T follicular helper cell (primary cell): ENCODE measurements at regions not wholly inside any gene's neighbourhood (a gene's known extent, or its start where the extent isn't known, plus 50 kb on each side); places are given as distances from the start of the nearest gene placed in this dataset.
A peak's percentile ranks its signal among the peaks of the same experiment; 100 is the strongest.

Source experiments
- DNase-seq: peaks from one replicate; pipeline ENCODE4 v3.0.0-alpha.2; 2020; ENCODE audit warnings: low read depth

DNA sequence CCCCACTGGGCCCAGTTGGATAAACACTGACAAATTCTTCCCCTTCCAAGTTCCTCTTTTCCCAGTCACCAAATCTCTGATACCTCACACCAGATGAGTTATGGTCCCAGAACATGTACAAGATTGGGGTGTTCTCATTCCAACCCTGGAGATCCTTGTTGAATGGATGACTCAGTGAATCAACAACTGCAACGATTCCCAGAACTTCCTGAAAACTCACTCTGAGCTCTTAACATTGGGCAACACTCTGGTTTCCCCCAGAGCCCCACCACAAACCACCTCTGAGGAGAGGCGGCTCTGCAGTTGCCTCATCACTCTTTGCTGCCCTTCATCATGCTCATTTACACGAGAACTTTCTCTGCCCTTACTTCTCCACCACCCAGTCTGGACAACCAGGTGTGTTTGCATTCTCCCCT lies 115.2 kb downstream of the MRPL14 start:
- no peak for DNase-seq

DNA sequence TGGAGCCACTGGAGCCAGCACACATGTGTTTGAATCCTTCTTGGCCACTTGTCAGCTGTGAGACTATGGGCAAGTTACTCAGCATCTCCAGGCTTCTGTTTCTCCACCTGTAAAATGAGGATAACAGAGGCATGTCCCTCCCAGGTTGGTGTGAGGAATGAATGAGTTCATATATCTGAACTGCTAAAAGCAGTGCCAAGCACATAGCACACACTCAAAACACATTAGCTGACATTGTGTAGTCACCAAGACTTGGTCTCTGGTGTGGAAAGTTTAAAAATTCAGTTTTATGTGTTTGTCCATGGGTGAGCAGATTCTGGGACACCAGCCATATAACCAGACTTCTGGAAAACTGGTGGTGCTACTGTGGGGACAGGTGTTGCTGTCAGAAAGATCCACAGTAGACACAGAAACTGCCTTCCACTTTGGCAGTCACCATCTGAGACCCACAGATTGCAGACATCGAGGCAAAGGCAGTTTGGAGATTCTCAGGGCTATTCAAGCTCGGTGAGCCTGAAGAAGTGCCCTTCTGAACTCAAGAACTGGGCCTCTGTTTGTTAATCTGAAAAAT lies 115.8 kb downstream of the MRPL14 start:
- DNase-seq, result no peak

DNA sequence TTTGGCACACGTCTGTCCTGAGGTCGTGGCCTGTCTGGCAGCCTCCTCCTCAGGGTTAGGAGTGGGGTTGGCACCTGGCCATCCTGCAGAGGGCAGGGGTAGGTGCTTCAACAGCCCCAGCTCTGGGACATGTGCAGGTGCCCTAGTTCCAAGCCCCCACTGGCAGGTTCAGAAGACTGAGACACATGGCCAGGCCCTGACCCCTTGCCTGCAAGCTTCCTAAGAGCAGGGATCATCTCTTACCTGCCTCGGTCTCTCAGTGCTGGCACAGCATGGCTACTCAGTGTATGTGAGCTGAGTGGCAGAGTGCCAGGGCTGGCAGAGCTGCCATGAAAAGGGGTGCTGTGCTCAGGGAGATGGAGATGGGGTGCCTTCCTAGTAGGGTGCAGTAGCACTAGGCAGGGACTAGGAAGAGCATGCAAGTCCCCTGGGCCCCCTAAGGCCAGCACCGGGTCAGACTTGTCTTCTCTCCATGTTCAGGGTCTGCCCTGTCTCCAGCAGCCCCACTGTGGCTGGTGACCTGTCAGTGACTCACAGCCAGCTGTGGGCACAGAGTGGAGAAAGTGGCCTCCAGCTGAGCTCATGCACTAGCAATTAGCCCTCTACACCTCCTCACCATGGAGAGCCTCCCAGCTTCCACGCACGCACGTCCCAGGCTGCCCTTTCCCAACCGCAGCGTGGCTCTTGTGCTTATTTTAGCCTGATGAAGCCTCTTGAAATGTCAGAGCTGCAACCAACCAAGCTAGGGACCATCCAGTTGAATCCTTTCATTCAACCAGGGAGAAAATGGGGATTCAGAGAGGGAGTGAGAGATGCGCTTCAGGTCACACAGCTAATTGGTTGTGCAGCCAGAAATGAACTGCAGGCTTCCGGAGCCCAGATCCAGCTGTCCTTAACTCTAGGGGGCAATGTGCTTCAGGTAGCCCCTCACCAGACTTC lies 116.6 kb downstream of the MRPL14 start:
- DNase-seq, result no peak

DNA sequence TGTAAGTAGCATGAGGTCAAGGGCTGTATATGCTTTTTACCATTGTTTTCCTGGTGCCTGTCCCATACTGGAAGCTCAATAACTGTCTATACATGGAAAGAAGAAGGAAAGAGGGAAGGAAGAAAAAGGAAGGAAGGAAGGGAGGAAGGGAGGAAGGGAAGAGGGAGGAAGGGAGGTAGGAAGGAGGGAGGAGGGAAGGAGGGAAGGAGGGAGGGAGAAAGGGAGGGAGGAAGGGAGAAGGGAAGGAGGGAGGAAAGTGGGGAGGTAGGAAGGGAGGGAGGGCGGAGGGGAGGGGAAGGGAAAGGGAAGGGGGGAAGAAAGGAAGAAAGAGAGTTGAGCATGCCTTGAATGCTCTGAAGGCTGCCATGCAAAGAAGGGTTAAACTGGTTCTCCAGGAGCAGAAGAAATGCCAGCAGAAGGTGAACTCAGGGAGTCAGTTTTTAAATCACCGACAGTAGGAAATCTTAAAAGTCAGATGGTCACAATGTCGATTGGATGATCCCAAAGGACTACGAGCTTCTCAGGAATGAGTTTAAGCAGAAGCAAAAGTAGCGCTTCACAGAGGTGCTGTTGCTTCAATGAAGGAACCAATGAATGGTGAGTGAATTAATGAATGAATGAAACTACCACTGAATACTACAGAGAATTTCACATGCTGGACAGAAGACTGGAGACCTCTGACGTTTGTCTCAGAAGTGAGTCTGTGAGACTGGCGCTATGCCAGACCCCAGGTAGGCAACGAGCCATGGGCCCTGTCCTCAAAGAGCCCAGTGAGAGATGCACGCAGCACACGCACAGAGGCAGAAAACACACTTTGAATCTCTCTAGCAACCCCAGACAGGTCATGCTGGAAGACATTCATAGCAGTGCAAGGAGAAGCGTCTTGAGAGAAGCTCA lies 117.6 kb downstream of the MRPL14 start:
- no peak for DNase-seq

DNA sequence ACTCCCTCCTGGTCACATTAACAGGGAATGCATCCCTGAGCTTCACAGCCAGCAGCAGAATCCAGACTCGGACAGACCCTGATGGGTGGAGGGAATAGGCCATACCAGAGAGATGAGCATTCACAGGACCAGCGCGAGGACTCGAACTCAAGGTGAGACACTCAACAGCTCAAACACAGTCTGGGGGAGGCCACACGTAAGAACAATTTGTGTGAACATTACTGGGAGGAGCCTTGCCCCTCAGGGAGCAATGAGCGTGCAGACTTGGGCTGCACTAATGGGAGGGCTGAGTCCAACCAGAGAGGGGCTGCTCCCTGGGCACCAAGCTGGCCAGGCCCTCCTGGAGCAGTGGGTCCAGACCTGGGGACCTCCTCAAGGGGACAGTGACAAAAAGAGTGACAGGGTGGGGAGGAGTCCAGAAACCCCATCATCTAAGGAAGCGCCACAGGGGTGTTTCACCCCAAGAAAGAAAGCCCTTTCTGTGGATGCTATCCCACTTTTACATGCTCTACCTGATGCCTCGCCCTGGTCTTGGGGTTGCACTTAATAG lies 118.4 kb downstream of the MRPL14 start:
- no peak for DNase-seq

DNA sequence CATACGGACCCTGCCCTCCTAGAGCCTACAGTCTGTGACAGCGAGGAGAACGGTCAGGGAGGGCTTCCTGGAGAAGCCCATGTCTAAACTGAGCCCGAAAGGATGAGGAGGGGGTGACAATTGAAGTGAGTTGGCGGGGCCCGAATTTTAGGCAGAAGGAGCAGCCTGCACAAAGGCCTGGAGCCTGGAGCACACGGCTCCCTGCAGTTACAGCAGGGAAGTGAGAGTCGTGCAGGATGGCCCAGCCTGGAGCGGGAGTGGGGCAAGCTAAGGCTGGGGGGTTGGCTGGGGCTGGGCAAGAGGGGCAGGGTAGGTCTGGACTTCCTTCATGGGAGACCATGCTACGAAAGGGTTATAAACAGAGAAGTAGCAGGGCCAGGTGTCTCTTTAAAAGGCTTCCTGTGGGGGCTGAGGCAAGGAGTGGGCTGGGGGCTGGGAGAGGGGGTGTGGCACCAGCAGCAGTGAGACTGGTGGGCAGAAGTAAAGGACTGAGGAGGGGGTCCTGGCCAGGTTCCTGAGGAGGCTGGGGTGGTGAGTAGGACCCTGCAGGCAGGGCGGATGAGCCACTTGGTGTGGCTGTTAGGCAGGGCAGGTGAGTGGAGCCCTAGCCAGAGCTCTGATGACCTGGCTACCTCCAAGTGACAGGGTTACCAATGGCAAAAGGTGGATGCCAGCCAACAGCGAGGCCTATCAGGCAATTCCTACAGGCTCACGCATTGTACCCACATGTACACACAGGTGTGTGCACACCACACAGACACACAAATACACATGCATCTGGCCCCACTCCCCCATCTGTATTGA lies 119.2 kb downstream of the MRPL14 start:
- DNase-seq, result no peak

DNA sequence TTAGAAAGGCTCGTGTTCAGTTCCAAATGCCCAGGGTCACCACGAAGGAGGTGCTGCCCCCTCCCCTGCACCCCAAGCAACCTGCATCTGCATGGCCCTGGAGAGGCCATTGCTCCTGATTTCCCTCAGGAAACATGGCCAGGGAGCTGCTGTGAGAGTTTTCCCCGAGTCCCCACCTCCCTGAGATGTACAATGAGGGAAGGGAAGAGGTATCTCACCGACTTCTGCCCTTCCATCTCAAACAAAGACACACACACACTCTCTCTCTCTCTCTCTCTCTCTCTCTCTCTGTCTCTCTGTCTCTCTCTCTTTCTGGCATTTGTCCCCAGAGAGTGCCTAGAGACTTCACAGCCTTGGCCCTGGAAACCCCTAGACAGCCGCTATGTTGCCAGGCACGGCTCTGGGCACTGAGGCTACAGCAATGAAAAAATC lies 120.4 kb downstream of the MRPL14 start:
- DNase-seq, result no peak

DNA sequence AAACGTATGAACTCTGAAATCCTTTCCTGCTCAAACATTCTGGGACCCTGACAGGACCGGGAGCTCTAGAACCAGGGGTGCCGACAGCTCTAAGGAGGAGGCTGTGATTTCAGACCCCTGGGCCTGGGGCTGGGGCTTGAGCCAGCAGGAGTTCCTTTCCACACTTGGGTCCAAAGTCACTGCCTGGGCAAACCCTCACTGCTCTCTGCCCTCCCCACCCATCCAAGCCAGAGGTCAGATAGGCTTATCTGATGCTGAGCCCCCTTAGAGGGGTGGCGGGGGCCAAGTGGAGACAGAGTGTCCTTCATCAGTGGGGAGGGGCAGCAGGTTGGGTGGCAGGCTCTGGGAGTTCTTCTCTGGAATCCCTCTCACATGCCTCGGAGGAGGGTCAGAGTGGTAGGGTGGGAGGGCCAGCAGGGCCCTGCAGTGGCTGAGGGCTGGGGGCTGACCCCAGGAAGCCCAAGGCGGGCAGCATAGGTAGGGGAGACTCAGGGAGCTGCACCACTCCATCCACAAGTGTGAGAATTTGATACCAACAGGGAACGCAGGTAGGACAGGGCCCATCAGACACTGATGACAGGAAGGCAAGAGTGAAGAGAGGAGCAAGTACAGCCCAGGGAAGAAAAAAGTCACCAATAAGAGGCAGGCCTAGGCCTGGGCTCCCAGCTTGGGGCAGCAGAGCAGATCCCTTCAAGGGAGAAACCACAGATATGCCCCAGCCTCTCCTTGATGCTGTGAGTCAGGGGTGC lies 121.0 kb downstream of the MRPL14 start:
- no peak for DNase-seq

DNA sequence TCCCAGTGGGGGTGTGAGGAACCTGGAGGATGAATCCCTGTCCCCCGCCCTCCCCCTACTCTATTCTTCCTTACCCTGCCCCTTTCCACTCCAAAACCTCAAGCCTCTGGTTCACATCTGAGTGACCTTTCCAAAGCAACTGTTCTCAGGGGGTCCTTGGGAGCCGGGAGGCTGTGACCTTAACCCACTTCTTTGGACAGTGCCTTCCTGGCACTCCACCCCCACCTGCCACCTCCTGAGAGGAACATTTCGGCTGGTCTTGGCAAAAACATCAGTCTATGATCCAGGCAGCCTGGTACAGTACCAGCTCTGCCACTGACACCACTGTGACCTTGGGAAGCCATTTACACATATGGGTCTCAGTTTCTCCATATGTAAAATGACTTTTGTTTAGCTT lies 121.7 kb downstream of the MRPL14 start:
- DNase-seq, result no peak

DNA sequence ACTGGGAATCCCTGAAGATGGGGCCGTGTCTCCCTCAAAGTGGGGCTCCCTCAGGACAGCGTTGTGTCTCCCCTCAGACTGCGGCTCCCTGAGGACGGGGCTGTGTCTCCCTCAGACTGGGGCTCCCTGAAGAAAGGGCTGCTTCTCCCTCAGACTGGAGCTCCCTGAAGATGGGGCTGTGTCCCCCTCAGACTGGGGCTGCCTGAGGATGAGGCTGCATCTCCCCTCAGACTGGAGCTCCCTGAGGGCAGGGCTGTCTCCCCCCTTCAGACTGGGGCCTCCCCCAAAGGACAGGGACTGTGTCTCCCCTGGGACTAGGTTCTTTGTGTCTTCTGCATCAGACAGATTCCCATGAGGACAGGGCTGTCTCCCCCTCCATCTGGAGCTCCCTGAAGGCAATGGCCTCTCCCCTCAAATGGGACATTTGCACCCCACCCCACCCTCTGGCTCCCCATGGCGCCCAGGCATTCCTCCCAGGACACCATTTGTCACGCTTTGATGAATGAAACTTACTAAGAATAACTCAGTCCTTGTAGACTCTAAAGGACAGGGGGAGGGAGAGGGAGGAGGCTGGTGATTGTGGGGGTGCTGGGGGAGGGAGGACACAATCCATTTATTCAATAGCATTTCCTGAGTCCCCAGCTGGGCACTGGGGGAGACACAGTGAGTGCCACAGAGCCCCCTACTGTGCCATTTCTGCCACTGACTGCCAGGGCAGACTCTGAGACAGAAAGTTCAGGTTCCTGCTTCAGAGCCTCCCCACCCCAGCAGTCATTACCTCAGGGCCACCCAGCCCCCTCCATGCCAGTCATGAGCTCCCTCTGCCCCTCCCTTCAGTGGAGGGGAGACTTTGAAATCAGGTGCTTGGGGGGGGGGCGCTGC lies 122.4 kb downstream of the MRPL14 start:
- no peak for DNase-seq

DNA sequence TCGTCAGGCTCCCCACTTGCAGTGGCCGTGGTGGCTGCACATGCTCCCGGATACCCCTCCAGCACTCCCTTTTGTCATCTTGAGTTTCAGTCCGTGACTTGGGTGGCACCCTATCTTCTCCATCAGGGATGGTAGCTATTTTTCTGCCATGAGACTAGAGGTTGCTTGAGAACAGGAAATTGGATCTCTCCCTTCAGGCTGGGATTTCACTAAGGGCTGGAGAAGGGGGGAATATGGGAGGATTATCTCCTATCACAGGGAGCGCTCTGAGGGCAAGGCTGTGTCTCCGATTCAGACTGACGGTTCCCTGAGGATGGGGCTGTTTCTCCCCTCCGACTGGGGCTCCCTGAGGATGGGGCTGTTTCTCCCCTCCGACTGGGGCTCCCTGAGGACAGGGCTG lies 123.1 kb downstream of the MRPL14 start:
- no peak for DNase-seq

DNA sequence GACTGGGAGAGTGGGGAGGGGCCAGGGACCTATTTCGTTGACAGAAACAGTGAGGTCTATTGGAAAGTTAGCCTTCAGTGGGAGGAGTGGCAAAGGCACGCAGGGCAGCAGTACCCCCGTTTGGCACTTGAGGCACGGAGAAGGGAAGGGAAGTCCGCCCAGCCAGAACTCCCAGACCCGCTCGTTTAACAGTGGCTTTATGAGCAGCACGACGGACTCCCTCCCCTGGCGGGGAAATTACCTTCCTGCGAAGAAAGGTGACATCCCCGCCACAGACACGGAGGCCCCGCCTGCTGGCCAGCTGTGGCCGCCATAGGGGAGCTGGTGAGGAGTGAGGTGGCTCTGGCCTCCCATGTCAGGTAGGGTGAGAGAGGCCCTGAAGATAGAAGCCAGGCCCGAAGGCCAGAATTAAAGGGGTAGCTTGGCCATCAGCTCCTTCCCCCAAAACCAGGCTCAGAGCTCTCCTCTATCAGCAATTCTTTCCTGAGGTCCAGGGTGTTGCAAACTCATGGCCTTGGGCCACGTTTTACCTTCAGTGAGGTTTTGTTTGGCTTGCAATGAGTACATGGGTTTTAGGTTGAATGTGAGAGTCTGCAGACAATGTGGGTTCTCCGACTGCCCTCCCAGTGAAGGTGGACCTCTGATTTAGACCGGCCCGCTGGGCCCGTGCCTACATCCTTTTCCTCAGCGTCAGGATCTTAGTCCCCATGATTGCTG lies 123.7 kb downstream of the MRPL14 start:
- no peak for DNase-seq

DNA sequence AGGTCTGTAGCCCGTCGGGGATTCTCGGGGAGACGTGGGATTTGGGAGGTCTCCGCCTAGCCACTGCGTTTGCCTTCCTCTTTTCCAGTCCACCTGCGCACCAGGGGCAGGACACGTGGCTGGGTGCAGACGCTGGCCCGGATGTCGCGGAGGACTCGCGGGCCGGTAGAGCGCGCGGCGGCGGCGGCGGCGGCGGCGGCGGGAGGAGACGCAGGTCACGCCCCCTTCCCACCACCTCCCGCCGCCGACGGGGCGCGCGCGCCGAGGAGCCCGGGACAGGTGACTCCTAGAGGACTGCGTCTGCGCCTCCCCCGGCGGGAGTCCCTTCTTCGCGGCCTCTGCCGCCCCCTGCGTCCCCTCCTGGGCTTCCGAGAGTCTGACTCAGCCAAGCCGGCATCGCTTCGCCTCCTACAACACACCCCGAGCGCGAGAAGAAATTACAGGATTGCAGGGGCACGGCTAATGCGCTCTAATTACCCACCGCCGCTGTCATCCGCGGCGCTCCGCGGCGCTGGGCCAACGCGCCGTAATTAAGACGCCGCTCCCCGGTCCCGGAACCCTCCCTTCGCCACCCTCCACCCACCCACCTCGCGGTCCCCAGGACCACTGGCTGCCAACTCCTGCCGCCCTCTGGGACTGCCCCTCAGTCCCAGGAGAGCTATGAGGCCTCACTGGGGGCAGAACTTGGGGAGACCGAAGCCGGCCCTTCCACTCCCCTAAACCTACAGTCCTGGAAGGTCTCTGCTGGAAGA lies 124.5 kb downstream of the MRPL14 start:
- DNase-seq, result peak; percentile 34

DNA sequence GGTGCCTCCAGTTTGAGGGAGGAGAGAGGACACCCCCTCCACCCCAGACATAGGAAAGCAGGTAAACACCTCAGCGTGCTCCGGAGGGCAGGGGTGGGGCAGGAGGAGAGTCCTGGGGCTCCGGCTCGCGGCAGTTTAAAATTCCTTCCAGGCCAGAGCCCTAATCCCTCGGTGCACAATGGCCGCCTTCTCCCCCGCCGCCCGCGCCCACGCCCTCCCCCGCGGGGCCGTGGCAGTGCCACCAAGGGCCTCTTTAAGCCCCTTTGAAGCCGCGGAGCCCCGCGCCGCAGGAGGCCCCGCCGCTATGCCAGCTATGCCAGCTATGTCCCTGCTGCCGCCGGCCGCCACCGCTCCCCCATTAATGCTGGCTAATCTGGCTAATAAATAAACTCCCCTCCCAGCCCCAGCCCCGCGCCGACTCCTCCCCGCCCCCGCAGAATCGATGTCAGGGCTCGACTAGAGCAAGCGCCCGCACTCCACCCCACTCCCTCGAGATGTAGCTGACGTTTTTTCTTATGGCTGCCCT lies 125.1 kb downstream of the MRPL14 start:
- DNase-seq, result no peak

DNA sequence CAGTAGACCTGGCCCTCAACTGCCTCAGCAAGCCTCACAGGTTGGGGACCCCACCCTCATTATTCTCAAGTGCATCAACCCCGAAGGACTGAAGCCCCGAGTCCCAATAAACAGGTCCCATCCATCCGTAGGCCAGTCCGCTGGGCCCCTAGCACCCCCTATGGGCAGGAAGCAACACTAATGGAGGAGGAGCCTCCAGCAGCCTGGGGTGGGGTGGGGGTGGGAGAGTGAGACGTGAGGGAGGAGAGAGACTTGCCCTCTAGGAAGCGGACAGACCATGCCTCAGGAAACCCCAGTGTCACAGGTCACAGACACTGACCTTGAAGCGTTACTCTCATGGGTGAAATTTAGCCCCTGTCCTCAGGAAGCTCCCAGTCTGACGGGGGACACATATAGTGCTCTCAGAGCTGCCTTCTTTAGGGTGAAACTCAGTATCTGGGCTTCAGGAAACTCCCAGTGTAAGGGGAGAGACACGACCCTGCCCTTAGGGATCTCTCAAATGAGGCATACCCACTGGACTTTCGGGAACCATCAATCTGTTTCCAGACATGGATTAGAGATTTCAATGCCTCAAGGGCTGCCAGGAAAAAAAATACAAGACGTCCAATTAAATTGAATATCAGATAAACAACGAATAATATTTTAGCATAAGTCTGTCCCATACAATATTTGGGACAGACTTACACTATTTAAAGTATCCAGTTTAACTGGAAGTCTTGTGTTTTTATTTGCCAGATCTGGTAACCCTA lies 125.8 kb downstream of the MRPL14 start:
- no peak for DNase-seq

DNA sequence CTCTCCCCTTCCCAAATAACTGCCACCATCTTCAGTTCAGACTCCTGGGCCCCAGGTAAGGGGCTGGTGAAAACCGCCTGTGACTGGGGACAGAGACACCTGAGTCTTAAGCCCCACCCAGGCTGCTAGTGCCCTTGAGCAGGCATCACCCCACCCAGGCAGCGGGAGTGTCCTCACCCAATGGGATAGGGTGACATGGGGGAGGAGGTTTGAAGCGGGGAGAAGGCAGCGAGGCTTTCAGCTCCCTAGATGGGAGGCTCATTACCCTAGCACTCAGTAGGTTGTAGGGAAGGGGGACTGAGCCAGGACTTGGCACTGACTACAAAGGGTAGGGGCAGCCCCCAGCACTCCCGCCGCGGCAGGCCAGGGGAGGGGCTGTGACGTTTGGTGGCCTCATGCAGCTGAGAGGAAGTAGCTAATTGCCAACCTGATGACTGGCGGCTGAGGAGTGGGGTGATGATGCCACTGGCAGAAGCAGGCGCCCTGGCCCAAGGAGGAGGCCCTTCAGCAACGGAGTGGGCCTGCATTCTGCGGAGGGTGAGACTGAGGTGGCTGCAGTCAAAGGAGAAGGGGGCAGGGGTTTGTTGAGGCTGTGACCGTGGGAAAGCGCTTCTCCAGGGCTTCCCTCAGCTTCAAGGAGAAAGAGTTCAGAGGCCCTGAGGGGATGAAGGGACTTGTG lies 126.9 kb downstream of the MRPL14 start:
- DNase-seq, result no peak

DNA sequence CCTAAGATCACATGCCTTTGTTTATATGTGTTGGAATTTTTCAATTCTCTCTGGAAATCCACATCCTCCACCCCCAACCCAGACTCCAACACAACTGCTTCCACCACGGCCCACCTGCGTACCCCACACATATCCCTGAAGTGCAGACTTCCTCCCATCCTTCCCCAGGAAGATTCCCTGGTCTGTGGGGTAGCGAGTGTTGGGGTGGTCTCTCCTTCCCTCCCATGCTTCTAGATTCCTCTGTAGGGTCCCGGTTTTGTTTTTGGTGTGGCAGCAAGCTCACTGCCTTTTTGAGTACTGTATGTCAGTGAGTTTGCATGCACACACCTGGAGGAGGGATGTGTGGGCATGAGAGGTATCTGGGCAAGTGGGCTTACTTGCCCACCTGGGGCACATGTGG lies 127.6 kb downstream of the MRPL14 start:
- DNase-seq, result no peak
